NCI-H460 (cell line): ENCODE measurements at regions not wholly inside any gene's neighbourhood (a gene's known extent, or its start where the extent isn't known, plus 50 kb on each side); places are given as distances from the start of the nearest gene placed in this dataset.

ENCODE experiments used
- DNase-seq: peaks from one replicate; pipeline ENCODE4 v3.0.0-alpha.2; 2016; ENCODE audit warnings: low read depth; ENCODE audit errors: extremely low read depth

GRCh38 chr2:16022548-16023240 is 82.3 kb downstream of the MYCN start:
- no peak for DNase-seq

GRCh38 chr2:16021611-16022363 is 81.4 kb downstream of the MYCN start:
- no peak for DNase-seq

DNA sequence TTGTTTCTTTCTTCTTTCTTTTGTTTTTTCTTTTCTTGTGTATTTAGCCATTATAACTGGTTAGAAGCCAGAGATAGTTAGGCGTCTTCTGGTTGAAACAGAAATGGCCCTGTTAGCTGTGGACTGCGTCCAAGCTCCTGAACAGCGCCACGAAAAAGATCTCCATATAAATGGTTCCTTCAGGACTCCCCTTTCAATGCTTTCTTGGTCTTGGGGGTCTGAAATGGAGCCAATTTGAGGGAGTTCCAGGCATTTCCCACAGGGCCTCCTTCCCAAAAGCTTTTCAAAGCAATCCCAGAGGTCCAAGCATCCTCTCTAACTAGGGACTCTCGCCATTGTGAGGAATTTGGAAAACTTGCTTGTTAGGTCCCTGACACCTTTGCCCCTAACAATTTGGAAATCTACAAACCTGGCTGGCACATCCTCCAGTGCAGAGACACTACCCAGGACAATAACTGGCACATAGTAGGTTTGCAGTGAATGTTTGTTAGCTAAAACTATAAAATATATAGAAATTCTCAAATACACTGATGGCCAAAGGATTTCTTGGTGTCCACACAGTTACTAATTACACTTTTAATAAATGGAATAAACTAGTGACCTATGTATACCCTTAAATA is 80.1 kb downstream of the MYCN start:
- DNase-seq, result no peak

GRCh38 chr2:16019617-16020351 is 79.4 kb downstream of the MYCN start:
- no peak for DNase-seq

- no peak for DNase-seq
These were observed 78.7 kb downstream of the MYCN start for GRCh38 chr2:16019060-16019480.

DNA sequence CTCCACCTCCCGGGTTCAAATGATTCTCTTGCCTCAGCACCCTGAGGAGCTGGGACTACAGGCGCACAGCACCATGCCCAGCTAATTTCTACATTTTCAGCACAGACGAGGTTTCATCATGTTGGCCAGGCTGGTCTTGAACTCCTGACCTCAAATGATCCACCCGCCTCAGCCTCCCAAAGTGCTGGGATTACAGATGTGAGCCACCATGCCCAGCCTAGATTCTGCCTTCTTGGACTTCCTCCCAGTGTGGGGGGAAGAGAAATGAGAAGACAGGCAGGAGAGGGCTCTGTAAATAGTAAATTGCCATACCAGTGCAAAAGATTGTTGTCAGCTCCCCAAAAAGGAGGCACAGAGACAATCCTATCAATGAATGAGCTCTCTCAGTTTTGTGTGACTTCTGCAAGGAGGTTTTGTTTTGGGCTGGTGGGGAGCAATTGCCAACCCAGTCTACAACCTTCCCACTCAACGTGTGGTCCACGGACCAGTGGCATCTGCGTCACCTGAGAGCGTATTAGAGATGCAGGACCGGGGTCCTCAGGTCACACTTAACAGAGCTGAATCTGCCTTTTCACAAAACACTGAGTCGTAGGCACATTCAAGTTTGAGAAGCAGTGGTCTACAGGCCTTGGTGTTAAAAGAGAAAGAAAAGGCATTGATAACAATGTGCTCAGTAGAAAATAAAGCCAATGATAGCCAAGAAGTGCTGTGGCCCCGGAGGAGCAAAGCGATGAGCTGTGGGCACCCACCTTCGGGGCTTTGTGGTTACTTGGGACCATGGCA is 78.1 kb downstream of the MYCN start:
- DNase-seq, result no peak

- no peak for DNase-seq
These were observed 75.9 kb downstream of the MYCN start for GRCh38 chr2:16016282-16016681.

- DNase-seq, result no peak
These were observed 75.5 kb downstream of the MYCN start for GRCh38 chr2:16015903-16016265.

- DNase-seq, result no peak
These were observed 75.0 kb downstream of the MYCN start for GRCh38 chr2:16015210-16015902.

GRCh38 chr2:16014802-16015201 is 74.5 kb downstream of the MYCN start:
- DNase-seq, result no peak

DNA sequence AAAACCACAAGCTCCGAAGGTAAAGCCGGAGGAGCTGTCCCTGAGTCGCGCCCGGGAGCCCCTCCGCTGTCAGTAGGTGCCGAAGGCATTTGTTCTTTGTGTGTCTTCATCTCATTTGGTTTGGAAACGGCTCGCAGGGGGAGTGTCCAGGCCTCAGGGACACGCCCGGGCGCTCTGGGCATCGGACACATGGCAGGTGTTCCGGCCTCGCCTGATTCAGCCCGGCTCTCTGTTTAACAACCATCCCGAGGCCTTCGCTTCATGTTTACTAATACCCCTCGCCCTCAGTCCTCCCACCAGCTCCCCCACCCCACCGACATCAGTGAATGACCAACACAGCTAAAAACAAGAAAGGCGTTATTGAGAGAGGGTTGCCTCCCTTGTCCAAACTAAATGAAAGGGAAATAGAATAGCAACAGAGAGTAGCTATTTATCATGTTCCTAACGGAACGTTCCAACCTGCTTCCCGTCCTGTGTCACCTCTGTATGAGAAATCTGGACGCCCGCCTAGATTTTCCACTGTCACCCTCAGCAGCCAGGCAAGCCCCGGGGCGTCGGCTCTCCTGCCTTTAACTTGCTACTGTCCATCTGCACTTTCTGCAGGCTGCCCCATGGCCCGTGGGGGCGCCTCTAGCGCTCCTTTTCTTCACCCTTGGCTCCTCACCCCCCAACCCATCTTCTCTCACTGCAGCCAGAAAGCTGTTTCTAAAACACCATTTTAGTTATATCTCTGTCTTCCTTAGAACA is 73.9 kb downstream of the MYCN start:
- DNase-seq, result no peak

- no peak for DNase-seq
These were observed 73.1 kb downstream of the MYCN start for GRCh38 chr2:16013359-16013911.

DNA sequence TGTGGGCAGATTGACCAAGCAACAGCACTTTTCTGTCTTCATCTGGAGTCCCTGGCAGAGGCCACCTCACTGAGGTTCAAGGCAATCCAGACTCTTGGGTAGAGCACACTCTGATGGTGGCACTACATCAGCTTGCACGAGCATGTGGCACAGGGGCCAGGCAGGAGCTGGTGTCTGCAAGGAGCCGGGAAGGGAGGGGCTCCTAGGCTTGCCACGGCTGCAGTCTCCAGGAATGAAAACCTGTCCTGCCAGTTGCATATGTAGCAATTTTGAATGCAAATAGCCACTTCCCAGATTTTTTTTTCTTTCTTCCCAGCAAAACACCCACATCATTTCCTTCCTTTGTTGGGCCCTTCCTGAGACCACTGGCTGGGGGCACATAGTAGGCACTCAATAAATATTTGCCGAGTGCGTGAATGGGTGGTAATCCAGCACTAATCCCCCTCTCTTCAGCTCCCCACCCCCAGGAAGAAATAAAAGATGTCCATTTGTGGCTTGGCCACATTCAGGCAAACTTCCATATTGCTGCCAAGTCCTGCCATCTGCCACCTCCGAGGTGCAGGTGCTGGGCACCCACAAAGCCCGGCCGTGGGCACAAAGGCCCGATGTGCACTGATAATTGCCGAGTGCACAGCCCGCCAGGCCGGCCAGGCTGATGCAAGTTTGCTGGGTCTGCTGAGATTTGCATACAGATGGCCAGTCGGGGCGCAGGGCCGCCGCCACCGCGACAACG is 72.4 kb downstream of the MYCN start:
- DNase-seq, result no peak

- no peak for DNase-seq
These were observed 71.8 kb downstream of the MYCN start for GRCh38 chr2:16012029-16012596.

DNA sequence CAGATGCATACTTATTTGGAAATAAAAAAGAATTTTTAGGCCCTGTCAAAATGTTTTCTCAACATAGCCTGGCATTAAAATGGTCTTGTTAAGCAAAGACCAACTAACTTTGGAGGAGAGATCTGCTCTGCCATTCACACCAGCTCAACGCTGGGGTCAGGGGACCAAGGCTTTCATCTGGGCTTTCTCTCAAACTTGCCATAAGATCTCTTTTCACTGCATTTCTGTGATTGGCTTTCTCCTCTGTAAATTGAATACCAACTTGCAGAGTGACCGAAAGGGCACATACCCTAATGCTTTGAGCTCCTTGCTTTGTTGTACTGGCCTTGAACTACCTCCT is 71.2 kb downstream of the MYCN start:
- DNase-seq, result no peak

DNA sequence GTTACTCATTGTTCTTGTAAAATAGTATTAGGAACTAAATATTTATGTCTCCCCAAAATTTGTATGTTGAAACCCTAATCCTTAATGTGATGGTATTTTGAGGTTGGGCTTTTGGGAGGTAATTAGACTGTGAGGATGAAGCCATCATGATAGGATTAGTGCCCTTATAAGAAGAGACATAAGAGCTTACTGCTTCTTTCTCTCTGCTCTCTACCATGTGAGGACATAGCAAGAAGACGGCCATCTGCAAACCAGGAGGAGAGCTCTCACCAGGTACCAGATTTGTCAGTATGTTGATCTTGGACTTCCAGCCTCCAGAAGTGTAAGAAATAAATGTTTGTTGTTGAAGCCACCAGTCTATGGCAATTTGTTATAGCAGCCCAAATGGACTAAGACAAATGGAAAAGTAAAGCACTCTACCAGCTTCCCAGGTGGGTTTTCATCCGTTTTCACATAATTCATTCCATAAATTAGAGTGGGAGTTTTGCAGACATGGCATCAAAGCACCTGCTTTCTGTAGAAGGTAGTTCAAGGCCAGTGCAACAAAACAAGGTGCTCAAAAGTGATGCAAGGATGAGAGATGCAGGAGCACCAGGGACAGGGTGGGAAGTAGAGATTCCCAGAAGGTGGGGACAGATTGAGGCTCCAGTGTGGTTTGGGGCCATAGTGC is 70.7 kb downstream of the MYCN start:
- DNase-seq, result no peak

GRCh38 chr2:16010011-16010410 is 69.7 kb downstream of the MYCN start:
- no peak for DNase-seq
